ENCODE measurements at regions not wholly inside any gene's neighbourhood (a gene's known extent, or its start where the extent isn't known, plus 50 kb on each side); places are given as distances from the start of the nearest gene placed in this dataset.

GRCh38 chr10:128996092-128996491 is 470.9 kb upstream of the MGMT start:
- Histone ChIP-seq H3K27ac (ENCODE audit: low read depth, low read length) (no peak overlapping the region), H3K4me1 (ENCODE audit: control insufficient read depth in 1 of 2, insufficient read depth in 2 of 2, low read length in 2 of 2) (no peaks in the 10 kb centered on the region), H3K36me3 (ENCODE audit: control insufficient read depth in 1 of 2, insufficient read depth in 2 of 2, low read length in 2 of 2) (no peaks in the 10 kb centered on the region), H3K79me2 (ENCODE audit: insufficient read depth, low read length) (no peaks in the 10 kb centered on the region), H3K9ac (ENCODE audit: low read length) (no peak overlapping the region), H3K27me3 (ENCODE audit: insufficient read depth, low read length) (peaks cover 7% of the 10 kb centered on the region; the same call in 1 of the 2 replicates), H3K4me2 (ENCODE audit: low read length) (no peak overlapping the region), H2AFZ (ENCODE audit: low read depth, low read length, poor library complexity, severe bottlenecking) (no peak overlapping the region), H3K9me2 (ENCODE audit: insufficient read depth) (no peaks in the 10 kb centered on the region), H3K9me3 (ENCODE audit: control insufficient read depth in 1 of 2, insufficient read depth in 1 of 2, low read depth in 1 of 2, low read length in 2 of 2) (no peaks in the 10 kb centered on the region; a peak in 1 of 4 replicates), H3K4me3 (replicated peaks in 1 of 2; ENCODE audit: low read depth in 1 of 2, low read length in 2 of 2) (no peak overlapping the region), H4K20me1 (ENCODE audit: insufficient read depth) (no peaks in the 10 kb centered on the region)
- no peak for DNase-seq (ENCODE audit: low read depth, low spot score)
- ChIA-PET POLR2A (no interaction called here), RAD21 (ENCODE audit: low non-redundant PET in 1 of 2, low total read pairs in 2 of 2, uncharacterized antibody in 2 of 2, unreplicated experiment in 2 of 2) (no interaction called here), CTCF (no interaction called here)
- no TSS peak for BruUV-seq (replicated peaks)
- no peak for ATAC-seq
- TF ChIP-seq JUND (IDR thresholded peaks at IDR 0.05) = no peak
- no peak for TF ChIP-seq RAD21 (IDR thresholded peaks at IDR 0.05; ENCODE audit: low read depth)
- no peak for TF ChIP-seq CEBPB (IDR thresholded peaks at IDR 0.05; ENCODE audit: low read depth)
- TF ChIP-seq SRF (IDR thresholded peaks at IDR 0.05; ENCODE audit: low read depth) = no peak
- no peak for TF ChIP-seq ZFX (IDR thresholded peaks at IDR 0.05)
- no peak for TF ChIP-seq MAX (IDR thresholded peaks at IDR 0.05)
- no peak for TF ChIP-seq SP1 (IDR thresholded peaks at IDR 0.05; ENCODE audit: low read depth)
- no peak for TF ChIP-seq FOSL1 (IDR thresholded peaks at IDR 0.05; ENCODE audit: low read depth)
- TF ChIP-seq ELF1 (IDR thresholded peaks at IDR 0.05; ENCODE audit: borderline replicate concordance, low read depth) = no peak
- no peak for TF ChIP-seq POLR2A (IDR thresholded peaks at IDR 0.05; ENCODE audit: borderline replicate concordance, extremely low read depth, insufficient read depth, insufficient read length)
- TF ChIP-seq ZNF274 (IDR thresholded peaks at IDR 0.05; ENCODE audit: low read depth, low read length) = no peak
- no peak for TF ChIP-seq CTCF (IDR thresholded peaks at IDR 0.05 in 2 of 3, conservative IDR thresholded peaks at IDR 0.05 in 1 of 3; ENCODE audit: borderline replicate concordance in 1 of 3, insufficient read depth in 1 of 3, low read depth in 2 of 3, low read length in 2 of 3)
- no peak for TF ChIP-seq CBX3 (IDR thresholded peaks at IDR 0.05; ENCODE audit: low read depth)
- TF ChIP-seq POLR2AphosphoS5 (IDR thresholded peaks at IDR 0.05; ENCODE audit: low read depth, low read length) = no peak
- intact Hi-C loops (cut with micrococcal nuclease) = no loop called here
